Neuronal stem cell (in vitro differentiated cells): ENCODE measurements at regions not wholly inside any gene's neighbourhood (a gene's known extent, or its start where the extent isn't known, plus 50 kb on each side); places are given as distances from the start of the nearest gene placed in this dataset.

Source experiments
- DNase-seq: peaks from one replicate; pipeline ENCODE4 v3.0.0-alpha.2; 2013; ENCODE audit warnings: low spot score
- H2AFZ ChIP-seq: one replicate; pipeline ENCODE4 v1.6.1; 2013; ENCODE audit warnings: mild to moderate bottlenecking, low read length, inconsistent platforms
- H2AK5ac ChIP-seq: 2 replicates; pipeline ENCODE4 v1.6.1; 2013; ENCODE audit warnings: low read depth, mild to moderate bottlenecking, inconsistent platforms, low read length, moderate library complexity, mixed read lengths
- H2BK120ac ChIP-seq: 2 replicates; pipeline ENCODE4 v1.6.1; 2013; ENCODE audit warnings: low read depth, mild to moderate bottlenecking, inconsistent platforms, low read length, moderate library complexity, mixed read lengths
- H2BK12ac ChIP-seq: one replicate; pipeline ENCODE4 v1.6.1; 2013; ENCODE audit warnings: low read length, inconsistent platforms
- H2BK15ac ChIP-seq: 2 replicates; pipeline ENCODE4 v1.6.1; 2013; ENCODE audit warnings: mild to moderate bottlenecking, low read length, inconsistent platforms, mixed read lengths
- H2BK5ac ChIP-seq: one replicate; pipeline ENCODE4 v1.6.1; 2013; ENCODE audit warnings: inconsistent platforms, mild to moderate bottlenecking, low read length, moderate library complexity
- H3K14ac ChIP-seq: one replicate; pipeline ENCODE4 v1.6.1; 2013; ENCODE audit warnings: low read length, inconsistent platforms
- H3K18ac ChIP-seq: 2 replicates; pipeline ENCODE4 v1.6.1; 2013; ENCODE audit warnings: low read length, inconsistent platforms
- H3K23ac ChIP-seq: 2 replicates; pipeline ENCODE4 v1.6.1; 2013; ENCODE audit warnings: low read depth, mild to moderate bottlenecking, mixed read lengths, low read length, inconsistent platforms; ENCODE audit not compliant: poor library complexity
- H3K27ac ChIP-seq: replicated peaks from 3 replicates; pipeline ENCODE4 v1.5.1; 2013; ENCODE audit warnings: low read length, inconsistent platforms
- H3K27me3 ChIP-seq, 3 experiments: 2 replicates each; pipeline ENCODE4 v1.6.1; 2013; ENCODE audit warnings: low read length in 3 of 3, mild to moderate bottlenecking in 2 of 3, inconsistent platforms in 1 of 3, low read depth in 1 of 3, mixed read lengths in 1 of 3, moderate library complexity in 1 of 3; ENCODE audit not compliant: control insufficient read depth in 3 of 3, insufficient read depth in 3 of 3
- H3K36me3 ChIP-seq, 2 donors: replicated peaks in 1 of 2; 2 replicates each; pipeline ENCODE4 v1.6.1; 2013; ENCODE audit warnings: low read length in 2 of 2; ENCODE audit not compliant: control insufficient read depth in 2 of 2, insufficient read depth in 2 of 2
- H3K4ac ChIP-seq: 2 replicates; pipeline ENCODE4 v1.6.1; 2013; ENCODE audit warnings: inconsistent platforms, mild to moderate bottlenecking, low read length, moderate library complexity
- H3K4me1 ChIP-seq, 2 donors: 1 replicate in 1 of 2; 2 replicates in 1 of 2; pipeline ENCODE4 v1.6.1; 2013; ENCODE audit warnings: low read length in 2 of 2, low read depth in 1 of 2; ENCODE audit not compliant: control insufficient read depth in 2 of 2, insufficient read depth in 1 of 2
- H3K4me2 ChIP-seq: one replicate; pipeline ENCODE4 v1.6.1; 2013; ENCODE audit warnings: mild to moderate bottlenecking, low read length, inconsistent platforms; ENCODE audit not compliant: insufficient read depth, poor library complexity, severe bottlenecking
- H3K4me3 ChIP-seq, 2 donors: 2 replicates each; pipeline ENCODE4 v1.5.1; 2013; ENCODE audit warnings: low read length in 2 of 2, mild to moderate bottlenecking in 2 of 2, inconsistent platforms in 1 of 2, moderate library complexity in 1 of 2
- H3K79me1 ChIP-seq: one replicate; pipeline ENCODE4 v1.6.1; 2013; ENCODE audit warnings: low read depth, mild to moderate bottlenecking, inconsistent platforms, low read length, moderate library complexity
- H3K9ac ChIP-seq: one replicate; pipeline ENCODE4 v1.6.1; 2013; ENCODE audit warnings: mild to moderate bottlenecking, low read depth, low read length, inconsistent platforms; ENCODE audit not compliant: poor library complexity
- H3K9me3 ChIP-seq, 2 donors: replicated peaks in 1 of 2; 2 replicates each; pipeline versions ENCODE3 to v1.6.1; 2013; ENCODE audit warnings: low read length in 2 of 2, mild to moderate bottlenecking in 2 of 2, inconsistent platforms in 1 of 2, low read depth in 1 of 2, mixed read lengths in 1 of 2, moderate library complexity in 1 of 2; ENCODE audit not compliant: control insufficient read depth in 2 of 2, insufficient read depth in 1 of 2
- H4K8ac ChIP-seq: one replicate; pipeline ENCODE4 v1.6.1; 2013; ENCODE audit warnings: low read depth, mild to moderate bottlenecking, inconsistent platforms, low read length, moderate library complexity
- H4K91ac ChIP-seq: one replicate; pipeline ENCODE4 v1.6.1; 2013; ENCODE audit warnings: low read length, low read depth, mild to moderate bottlenecking, inconsistent platforms; ENCODE audit not compliant: poor library complexity
- WGBS, 2 donors: extraction: QIAGEN DNeasy Blood & Tissue Kit; methylation state at CpG; one replicate each; pipeline ENCODE4 v1.1.7; 2013; ENCODE audit warnings: missing lambda C conversion rate in 2 of 2, mixed read lengths in 1 of 2; ENCODE audit not compliant: insufficient read length in 2 of 2, insufficient replicate concordance in 1 of 2; ENCODE audit errors: extremely low coverage in 2 of 2; 5-methylcytosine and 5-hydroxymethylcytosine counted together

GRCh38 chr6:8174571-8174970, 72.2 kb upstream of the EEF1E1 start:
- Histone ChIP-seq H3K14ac (no peak overlapping the region), H2AFZ (no peak overlapping the region), H3K9ac (no peak overlapping the region), H3K4ac (peak overlapping the region; percentile 54), H3K9me3 (no peaks in the 10 kb centered on the region), H2BK5ac (no peak overlapping the region), H3K4me3 (no peak overlapping the region), H3K4me2 (no peak overlapping the region), H3K36me3 (no peaks in the 10 kb centered on the region), H3K27ac (no peak overlapping the region), H2BK12ac (no peak overlapping the region), H3K27me3 (no peaks in the 10 kb centered on the region), H3K4me1 (peaks cover 3 to 4% of the 10 kb centered on the region in 2 donors), H3K18ac (peak overlapping the region; percentile 94), H2BK120ac (no peak overlapping the region), H2BK15ac (no peak overlapping the region), H4K91ac (no peak overlapping the region), H3K79me1 (no peaks in the 10 kb centered on the region), H4K8ac (peak overlapping the region; percentile 27), H2AK5ac (peak overlapping the region; percentile 25), H3K23ac (no peak overlapping the region)
- WGBS, 2 donors = no CpG with 5 or more reads among the region's 6 CpGs
- DNase-seq = no peak

- H3K4ac ChIP-seq = no peak overlapping the region
- no CpG with 5 or more reads among the region's 4 CpGs for WGBS, 2 donors
These were observed 70.2 kb upstream of the EEF1E1 start for GRCh38 chr6:8172530-8172929.

GRCh38 chr6:8170754-8171153, 68.4 kb upstream of the EEF1E1 start:
- Histone ChIP-seq H2BK120ac (no peak overlapping the region), H3K79me1 (no peaks in the 10 kb centered on the region), H3K4me1 (no peaks in the 10 kb centered on the region), H4K8ac (no peak overlapping the region), H3K23ac (no peak overlapping the region), H2BK12ac (no peak overlapping the region), H2BK15ac (no peak overlapping the region), H3K27me3 (no peaks in the 10 kb centered on the region), H3K9me3 (no peaks in the 10 kb centered on the region), H3K4me2 (no peak overlapping the region), H4K91ac (no peak overlapping the region), H2AK5ac (no peak overlapping the region), H2BK5ac (no peak overlapping the region), H3K36me3 (no peaks in the 10 kb centered on the region), H2AFZ (no peak overlapping the region), H3K27ac (no peak overlapping the region), H3K4ac (no peak overlapping the region), H3K14ac (no peak overlapping the region), H3K4me3 (no peak overlapping the region), H3K9ac (no peak overlapping the region), H3K18ac (no peak overlapping the region)
- WGBS, 2 donors = no CpG with 5 or more reads among the region's 3 CpGs
- no peak for DNase-seq

More at GRCh38 chr6:8172530-8172929, 70.2 kb upstream of the EEF1E1 start:
- no peak overlapping the region for H4K8ac ChIP-seq
- H3K79me1 ChIP-seq = no peaks in the 10 kb centered on the region
- H3K18ac ChIP-seq = no peak overlapping the region
- no peak overlapping the region for H2AK5ac ChIP-seq
- no peak overlapping the region for H3K23ac ChIP-seq
- H3K4me3 ChIP-seq = no peak overlapping the region
- H3K9ac ChIP-seq = no peak overlapping the region
- H3K36me3 ChIP-seq = no peaks in the 10 kb centered on the region
- H2BK5ac ChIP-seq = no peak overlapping the region
- H2BK15ac ChIP-seq = no peak overlapping the region
- H3K14ac ChIP-seq = no peak overlapping the region
- H3K27me3 ChIP-seq = no peaks in the 10 kb centered on the region
- H2BK120ac ChIP-seq = no peak overlapping the region
- no peak overlapping the region for H2AFZ ChIP-seq
- no peak for DNase-seq
- H3K4me2 ChIP-seq = no peak overlapping the region
- H3K27ac ChIP-seq = no peak overlapping the region
- H2BK12ac ChIP-seq = no peak overlapping the region
- H4K91ac ChIP-seq = no peak overlapping the region
- H3K9me3 ChIP-seq = no peaks in the 10 kb centered on the region
- no peaks in the 10 kb centered on the region for H3K4me1 ChIP-seq

GRCh38 chr6:8170245-8170644, 67.9 kb upstream of the EEF1E1 start:
- Histone ChIP-seq H2BK12ac (no peak overlapping the region), H4K91ac (no peak overlapping the region), H3K23ac (no peak overlapping the region), H2AK5ac (no peak overlapping the region), H3K4ac (no peak overlapping the region), H3K4me3 (no peak overlapping the region), H3K9me3 (no peaks in the 10 kb centered on the region), H2BK5ac (no peak overlapping the region), H3K36me3 (no peaks in the 10 kb centered on the region), H3K4me2 (no peak overlapping the region), H3K27ac (no peak overlapping the region), H3K79me1 (no peaks in the 10 kb centered on the region), H4K8ac (no peak overlapping the region), H3K27me3 (no peaks in the 10 kb centered on the region), H3K14ac (no peak overlapping the region), H2AFZ (no peak overlapping the region), H2BK120ac (no peak overlapping the region), H3K18ac (no peak overlapping the region), H3K9ac (no peak overlapping the region), H3K4me1 (no peaks in the 10 kb centered on the region), H2BK15ac (no peak overlapping the region)
- no CpG with 5 or more reads among the region's 3 CpGs for WGBS, 2 donors
- no peak for DNase-seq
